GM10266 (cell line): ENCODE measurements at regions not wholly inside any gene's neighbourhood (a gene's known extent, or its start where the extent isn't known, plus 50 kb on each side); places are given as distances from the start of the nearest gene placed in this dataset.

Source experiments
- DNase-seq: peaks from one replicate; pipeline ENCODE4 v3.0.0; 2012; ENCODE audit errors: extremely low spot score
- CTCF ChIP-seq: IDR thresholded peaks from 2 replicates; pipeline ENCODE4 v1.5.1; 2012; ENCODE audit warnings: mild to moderate bottlenecking, low read depth; ENCODE audit not compliant: control insufficient read depth, insufficient read depth; ENCODE audit errors: missing control alignments

GRCh38 chr2:177338177-177338721 is 54.3 kb upstream of the AGPS start:
- DNase-seq: no peak
- TF ChIP-seq CTCF: no peak

- no peak for TF ChIP-seq CTCF
- no peak for DNase-seq
These were observed 52.4 kb upstream of the AGPS start for GRCh38 chr2:177340158-177340557.

- no peak for DNase-seq
- TF ChIP-seq CTCF: no peak
These were observed 49.8 kb upstream of the AGPS start for GRCh38 chr2:177342736-177343135.
